ENCODE measurements at regions not wholly inside any gene's neighbourhood (a gene's known extent, or its start where the extent isn't known, plus 50 kb on each side); places are given as distances from the start of the nearest gene placed in this dataset.

DNA sequence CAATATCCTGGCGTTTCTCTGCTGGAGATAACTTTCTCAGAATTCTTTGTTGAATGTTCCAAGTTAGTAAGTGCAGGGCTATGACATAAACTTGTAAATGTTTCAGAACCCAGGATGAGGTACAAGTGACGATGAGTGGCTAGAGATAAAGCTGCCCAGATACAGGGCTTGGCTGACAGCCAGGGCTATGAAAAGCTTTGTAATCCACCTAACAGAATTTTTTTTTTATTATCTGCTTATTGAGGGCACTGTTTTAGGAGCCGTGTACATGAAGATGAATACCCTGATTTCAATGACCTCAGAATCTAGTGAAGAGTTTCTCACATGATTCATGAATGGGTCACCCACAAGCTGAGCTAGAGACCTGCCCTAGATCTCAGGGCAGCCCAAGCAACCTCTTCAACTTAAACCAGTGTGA is 431.4 kb downstream of the DIPK2A start:
- ATAC-seq = no peak
- Mint-ChIP-seq H3K9me3 (ENCODE audit: low read depth) (peaks cover 11% of the 10 kb centered on the region), H3K27ac (no peak overlapping the region), H3K36me3 (ENCODE audit: low read depth) (no peaks in the 10 kb centered on the region), H3K4me1 (no peaks in the 10 kb centered on the region), H3K4me3 (no peak overlapping the region), H3K27me3 (no peaks in the 10 kb centered on the region)
- ChIA-PET POLR2A (no interaction called here), CTCF (no interaction called here)
- intact Hi-C loops (cut with DNase I, micrococcal nuclease) = no loop called here
- DNase-seq = no peak

DNA sequence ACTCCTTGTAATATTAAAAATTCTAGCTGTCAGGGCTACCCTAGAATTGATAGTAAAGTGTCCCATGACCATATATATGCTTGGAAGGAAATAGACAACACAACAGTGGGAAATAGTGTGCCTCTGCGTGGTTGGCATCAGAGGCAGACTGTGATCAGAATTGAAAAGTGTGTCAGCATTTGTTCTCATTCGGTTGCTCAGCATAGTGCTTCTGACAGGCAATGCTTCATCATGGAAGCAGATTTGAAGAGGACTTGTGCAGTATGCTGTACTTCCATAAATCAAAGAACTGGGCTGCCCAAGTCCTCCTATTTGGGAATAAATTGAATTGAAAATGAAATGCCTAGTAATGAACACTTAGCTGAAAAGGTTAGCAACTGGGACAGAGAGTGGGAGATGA is 435.7 kb downstream of the DIPK2A start:
- Mint-ChIP-seq H3K9me3 (ENCODE audit: low read depth) (peaks cover 3% of the 10 kb centered on the region), H3K27me3 (peaks cover 6% of the 10 kb centered on the region), H3K4me3 (no peak overlapping the region), H3K27ac (no peak overlapping the region), H3K4me1 (no peaks in the 10 kb centered on the region), H3K36me3 (ENCODE audit: low read depth) (no peaks in the 10 kb centered on the region)
- no peak for DNase-seq
- no peak for ATAC-seq
- ChIA-PET POLR2A (no interaction called here), CTCF (no interaction called here)
- intact Hi-C loops (cut with DNase I, micrococcal nuclease) = no loop called here

DNA sequence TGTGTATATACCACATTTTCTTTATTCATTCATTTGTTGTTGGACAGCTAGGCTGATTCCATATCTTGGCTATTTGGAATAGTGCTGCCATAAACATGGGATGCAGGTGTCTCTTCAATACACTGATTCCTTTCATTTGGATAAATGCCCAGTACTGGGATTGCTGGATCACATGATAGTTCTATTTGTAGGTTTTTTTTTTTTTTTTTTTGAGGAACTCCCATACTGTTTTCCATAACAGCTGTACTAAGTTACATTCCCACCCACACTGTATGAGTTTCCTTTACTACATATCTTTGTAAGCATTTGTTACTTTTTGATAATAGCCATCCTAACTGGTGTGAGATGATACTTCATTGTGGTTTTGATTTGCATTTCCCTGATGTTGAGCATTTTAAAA is 437.7 kb downstream of the DIPK2A start:
- H3K27me3 Mint-ChIP-seq = peaks cover 6% of the 10 kb centered on the region
- POLR2A ChIA-PET = no interaction called here
- H3K4me1 Mint-ChIP-seq = no peaks in the 10 kb centered on the region
- CTCF ChIA-PET = no interaction called here
- ATAC-seq = no peak
- H3K9me3 Mint-ChIP-seq (ENCODE audit: low read depth) = peaks cover 3% of the 10 kb centered on the region
- no peaks in the 10 kb centered on the region for H3K36me3 Mint-ChIP-seq (ENCODE audit: low read depth)
- no peak overlapping the region for H3K27ac Mint-ChIP-seq
- no peak overlapping the region for H3K4me3 Mint-ChIP-seq
- intact Hi-C loops (cut with DNase I, micrococcal nuclease) = no loop called here
- no peak for DNase-seq

DNA sequence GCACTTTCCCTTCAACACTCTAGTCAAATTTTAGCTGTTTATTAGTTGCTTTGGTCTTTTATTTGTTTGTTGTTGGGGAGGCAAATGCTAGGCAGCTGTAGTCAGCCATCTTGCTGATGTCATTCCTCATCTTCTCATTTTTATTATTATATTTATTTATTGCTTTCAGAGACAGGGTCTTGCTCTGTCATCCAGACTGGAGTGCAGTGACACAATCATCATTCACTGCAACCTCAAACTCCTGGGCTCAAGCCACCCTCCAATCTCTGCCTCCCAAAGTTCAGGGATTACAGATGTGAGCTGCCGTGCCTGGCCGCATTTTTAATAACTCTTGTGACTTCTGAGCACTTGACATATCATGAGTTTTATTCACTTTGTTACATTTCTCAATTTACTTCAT is 441.4 kb downstream of the DIPK2A start:
- Mint-ChIP-seq H3K4me3 (no peak overlapping the region), H3K27me3 (peaks cover 6% of the 10 kb centered on the region), H3K27ac (no peak overlapping the region), H3K4me1 (no peaks in the 10 kb centered on the region), H3K9me3 (ENCODE audit: low read depth) (peaks cover 6% of the 10 kb centered on the region), H3K36me3 (ENCODE audit: low read depth) (no peaks in the 10 kb centered on the region)
- ChIA-PET POLR2A (no interaction called here), CTCF (no interaction called here)
- ATAC-seq (no peak), DNase-seq (no peak)
- intact Hi-C loops (cut with DNase I, micrococcal nuclease) = no loop called here

DNA sequence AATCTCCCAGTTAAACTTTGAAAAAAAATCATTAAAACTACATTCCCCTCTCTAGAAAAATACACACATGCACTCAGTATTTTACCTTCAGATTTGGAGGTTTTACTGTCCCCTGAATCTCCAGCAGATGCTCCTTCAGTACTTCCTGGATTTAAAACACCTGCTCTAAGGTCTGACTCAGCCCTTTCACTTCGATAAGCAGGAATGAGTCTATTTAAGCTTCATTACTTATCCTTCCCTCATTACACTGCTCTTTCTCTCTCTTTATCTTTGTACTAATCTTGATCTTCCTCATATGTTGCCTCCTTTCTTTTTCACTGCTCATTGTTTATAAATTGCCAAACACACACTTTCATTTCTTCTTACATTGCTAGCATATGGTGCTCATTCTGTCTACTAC is 443.9 kb downstream of the DIPK2A start:
- H3K27me3 Mint-ChIP-seq = peaks cover 2% of the 10 kb centered on the region
- H3K4me3 Mint-ChIP-seq = no peak overlapping the region
- ChIA-PET POLR2A (no interaction called here), CTCF (no interaction called here)
- H3K4me1 Mint-ChIP-seq = no peaks in the 10 kb centered on the region
- DNase-seq (no peak), ATAC-seq (no peak)
- peaks cover 3% of the 10 kb centered on the region for H3K9me3 Mint-ChIP-seq (ENCODE audit: low read depth)
- H3K36me3 Mint-ChIP-seq (ENCODE audit: low read depth) = no peaks in the 10 kb centered on the region
- no peak overlapping the region for H3K27ac Mint-ChIP-seq
- intact Hi-C loops (cut with DNase I, micrococcal nuclease) = no loop called here

DNA sequence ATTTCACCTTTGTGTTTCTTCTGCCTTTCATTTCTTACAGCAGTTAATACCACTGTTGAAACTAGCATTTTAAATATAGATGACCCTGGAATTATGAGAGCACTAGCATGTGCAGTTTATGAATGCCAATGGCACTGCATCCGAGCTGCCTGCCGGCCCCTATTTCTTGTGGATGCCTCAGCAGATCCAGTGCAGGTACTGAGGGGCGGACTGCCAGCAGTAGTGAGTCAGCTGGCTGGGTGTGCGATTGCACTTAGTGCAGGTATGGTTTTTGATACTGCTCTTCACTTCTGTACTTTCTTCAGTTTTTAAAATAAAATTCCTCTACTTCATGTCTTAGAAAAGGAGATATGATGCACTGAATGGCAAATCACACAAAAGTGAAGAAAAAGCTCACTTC is 453.0 kb downstream of the DIPK2A start:
- no peak overlapping the region for H3K27ac Mint-ChIP-seq
- no peak overlapping the region for H3K4me3 Mint-ChIP-seq
- CTCF ChIA-PET = no interaction called here
- ATAC-seq = no peak
- POLR2A ChIA-PET = no interaction called here
- H3K9me3 Mint-ChIP-seq (ENCODE audit: low read depth) = no peaks in the 10 kb centered on the region
- no peaks in the 10 kb centered on the region for H3K4me1 Mint-ChIP-seq
- no peak for DNase-seq
- no peaks in the 10 kb centered on the region for H3K27me3 Mint-ChIP-seq
- intact Hi-C loops (cut with DNase I, micrococcal nuclease) = no loop called here
- no peaks in the 10 kb centered on the region for H3K36me3 Mint-ChIP-seq (ENCODE audit: low read depth)

DNA sequence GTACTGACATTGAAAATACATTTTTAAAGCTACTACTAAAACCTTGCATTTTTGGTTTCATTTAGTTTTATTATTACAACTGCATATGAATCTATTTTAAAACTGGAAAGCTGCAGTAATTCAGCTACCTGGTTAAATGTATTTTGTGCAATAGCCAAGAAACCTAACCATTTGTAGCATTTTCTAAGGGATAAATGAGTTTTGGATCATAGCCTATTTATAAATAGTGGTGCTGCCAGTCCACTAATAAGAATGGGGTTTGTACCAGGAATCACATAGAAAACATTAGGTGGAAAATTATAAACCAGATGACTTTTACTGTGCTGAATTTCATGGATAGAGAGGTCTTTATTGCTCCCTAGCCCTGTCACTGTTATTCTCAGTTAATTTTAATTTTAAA is 454.7 kb downstream of the DIPK2A start:
- Mint-ChIP-seq H3K4me1 (no peaks in the 10 kb centered on the region), H3K27ac (no peak overlapping the region), H3K4me3 (no peak overlapping the region), H3K36me3 (ENCODE audit: low read depth) (no peaks in the 10 kb centered on the region), H3K9me3 (ENCODE audit: low read depth) (no peaks in the 10 kb centered on the region), H3K27me3 (no peaks in the 10 kb centered on the region)
- ATAC-seq = no peak
- intact Hi-C loops (cut with DNase I, micrococcal nuclease) = no loop called here
- DNase-seq = no peak
- POLR2A ChIA-PET = no interaction called here
- CTCF ChIA-PET = no interaction called here

DNA sequence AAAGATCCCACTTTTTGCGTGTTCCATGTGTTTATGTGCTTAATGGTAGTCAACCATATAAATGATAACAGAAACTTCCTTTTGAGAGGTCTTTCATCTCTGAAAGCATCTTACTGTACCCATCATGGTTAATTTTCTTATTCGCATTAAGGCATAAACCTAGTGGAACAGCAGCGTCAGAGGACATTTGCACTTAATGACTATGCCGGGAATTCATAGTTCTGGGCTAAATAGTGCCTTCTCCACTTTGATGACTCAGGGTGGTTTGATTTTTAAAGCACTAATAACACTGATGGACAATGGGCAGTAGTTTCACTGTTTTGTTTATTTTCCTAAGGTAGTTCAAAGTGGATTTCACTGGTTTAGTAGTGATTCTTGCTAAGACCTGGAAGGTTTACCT is 455.3 kb downstream of the DIPK2A start:
- intact Hi-C loops (cut with DNase I, micrococcal nuclease) = no loop called here
- no peak for ATAC-seq
- no peaks in the 10 kb centered on the region for H3K9me3 Mint-ChIP-seq (ENCODE audit: low read depth)

DNA sequence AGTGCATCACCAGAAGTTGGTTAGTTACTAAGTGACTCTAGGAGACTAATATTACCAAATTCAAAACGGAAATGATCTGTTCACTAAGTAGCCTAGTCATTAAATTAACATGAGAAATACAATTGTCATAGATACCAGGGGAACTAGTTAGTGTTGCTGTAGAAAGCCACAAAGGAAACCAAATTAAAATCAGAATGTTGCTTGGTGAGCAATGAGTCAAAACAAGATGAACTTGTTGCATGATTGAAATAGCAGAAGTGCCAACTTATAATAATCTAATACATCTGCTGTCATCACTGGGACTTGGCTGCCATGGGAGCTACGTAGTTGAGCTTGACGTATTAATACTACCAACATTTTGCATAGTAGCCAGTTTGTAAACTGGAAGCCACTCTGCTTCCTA is 458.1 kb downstream of the DIPK2A start:
- intact Hi-C loops (cut with DNase I, micrococcal nuclease) = no loop called here
- Mint-ChIP-seq H3K27me3 (peaks cover 4% of the 10 kb centered on the region), H3K4me1 (no peaks in the 10 kb centered on the region), H3K36me3 (ENCODE audit: low read depth) (no peaks in the 10 kb centered on the region), H3K9me3 (ENCODE audit: low read depth) (no peaks in the 10 kb centered on the region), H3K4me3 (no peak overlapping the region), H3K27ac (no peak overlapping the region)
- DNase-seq (no peak), ATAC-seq (no peak)
- ChIA-PET POLR2A (no interaction called here), CTCF (interaction anchor here (0.5 kb wide), 1 partner anchor 1745 kb away, joined by 3 read pairs; no protein-coding TSS in a partner anchor)

More for the DNA sequence above, 455.3 kb downstream of the DIPK2A start:
- POLR2A ChIA-PET = no interaction called here
- H3K27ac Mint-ChIP-seq = no peak overlapping the region
- no peak for DNase-seq
- H3K4me3 Mint-ChIP-seq = no peak overlapping the region
- no peaks in the 10 kb centered on the region for H3K36me3 Mint-ChIP-seq (ENCODE audit: low read depth)
- H3K27me3 Mint-ChIP-seq = peaks cover 2% of the 10 kb centered on the region
- CTCF ChIA-PET = no interaction called here
- H3K4me1 Mint-ChIP-seq = no peaks in the 10 kb centered on the region

DNA sequence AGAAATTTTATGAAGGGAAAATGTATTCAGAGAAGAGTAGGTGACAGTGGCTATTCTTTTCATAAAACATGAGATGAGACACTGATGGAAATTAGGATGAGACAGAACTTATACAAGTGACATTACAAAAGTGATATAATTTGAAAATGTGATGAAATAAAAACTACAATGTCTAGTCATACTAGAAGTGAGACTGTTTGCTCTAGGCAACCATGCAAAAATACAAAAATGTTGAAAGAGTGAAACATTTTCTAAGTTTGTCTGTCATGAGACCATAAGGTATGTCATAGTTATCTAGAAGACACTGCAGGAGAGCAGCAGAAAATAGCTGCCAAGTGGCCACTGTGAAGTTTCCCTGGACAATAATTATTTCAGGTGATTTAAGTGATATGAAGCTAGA is 459.5 kb downstream of the DIPK2A start:
- no peaks in the 10 kb centered on the region for H3K9me3 Mint-ChIP-seq (ENCODE audit: low read depth)
- no peaks in the 10 kb centered on the region for H3K4me1 Mint-ChIP-seq
- H3K4me3 Mint-ChIP-seq = no peak overlapping the region
- H3K36me3 Mint-ChIP-seq (ENCODE audit: low read depth) = no peaks in the 10 kb centered on the region
- ATAC-seq (no peak), DNase-seq (no peak)
- CTCF ChIA-PET = interaction anchor here (0.7 kb wide), 1 partner anchor 1653 kb away, joined by 3 read pairs; no protein-coding TSS in a partner anchor
- no peak overlapping the region for H3K27ac Mint-ChIP-seq
- POLR2A ChIA-PET = no interaction called here
- intact Hi-C loops (cut with DNase I, micrococcal nuclease) = no loop called here
- peaks cover 4% of the 10 kb centered on the region for H3K27me3 Mint-ChIP-seq

DNA sequence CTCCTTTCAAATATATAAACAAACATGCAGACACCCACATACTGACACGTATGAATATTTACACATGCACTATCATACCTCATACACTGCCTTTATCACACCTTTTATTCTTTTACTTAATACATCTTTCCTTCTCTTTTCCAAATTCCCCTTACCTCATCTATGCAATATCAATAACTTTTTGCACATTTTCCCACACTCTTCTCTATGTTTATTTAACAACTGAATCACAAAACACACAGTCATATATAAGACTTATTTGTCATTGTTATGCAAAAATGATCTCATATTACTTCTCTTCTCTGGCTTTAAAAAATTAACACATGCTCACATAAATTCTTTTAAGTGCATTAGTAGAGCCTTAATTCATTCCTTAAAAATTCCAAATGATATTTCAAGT is 461.4 kb downstream of the DIPK2A start:
- no peaks in the 10 kb centered on the region for H3K4me1 Mint-ChIP-seq
- POLR2A ChIA-PET = no interaction called here
- no peak for DNase-seq
- ATAC-seq = no peak
- H3K27me3 Mint-ChIP-seq = peaks cover 4% of the 10 kb centered on the region
- H3K4me3 Mint-ChIP-seq = no peak overlapping the region
- CTCF ChIA-PET = no interaction called here
- intact Hi-C loops (cut with DNase I, micrococcal nuclease) = no loop called here
- no peak overlapping the region for H3K27ac Mint-ChIP-seq
- no peaks in the 10 kb centered on the region for H3K9me3 Mint-ChIP-seq (ENCODE audit: low read depth)
- no peaks in the 10 kb centered on the region for H3K36me3 Mint-ChIP-seq (ENCODE audit: low read depth)

DNA sequence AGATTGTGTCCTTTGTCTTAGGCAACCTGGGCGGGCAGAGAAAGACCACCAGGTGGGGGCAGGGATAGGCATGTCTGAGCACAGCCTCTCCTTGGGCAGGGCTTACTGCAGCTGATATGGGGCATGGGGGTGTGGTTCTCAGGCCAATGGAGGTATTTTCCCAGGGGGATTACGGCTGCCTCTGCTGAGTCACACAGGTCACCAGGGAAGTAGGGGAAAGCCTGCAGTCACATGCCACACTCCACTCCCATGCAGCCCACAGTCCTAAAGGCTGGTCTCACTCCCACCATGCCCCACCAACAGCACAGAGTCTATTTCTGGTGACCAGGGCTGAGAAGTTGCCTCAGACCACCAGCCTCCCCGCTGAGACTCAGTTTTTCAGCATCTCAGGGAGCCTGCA is 466.4 kb downstream of the DIPK2A start:
- CTCF ChIA-PET = no interaction called here
- no peak overlapping the region for H3K27ac Mint-ChIP-seq
- no peaks in the 10 kb centered on the region for H3K4me1 Mint-ChIP-seq
- no peak for DNase-seq
- POLR2A ChIA-PET = no interaction called here
- no peaks in the 10 kb centered on the region for H3K36me3 Mint-ChIP-seq (ENCODE audit: low read depth)
- intact Hi-C loops (cut with DNase I, micrococcal nuclease) = no loop called here
- H3K9me3 Mint-ChIP-seq (ENCODE audit: low read depth) = no peaks in the 10 kb centered on the region
- ATAC-seq = no peak
- H3K4me3 Mint-ChIP-seq = no peak overlapping the region
- peaks cover 2% of the 10 kb centered on the region for H3K27me3 Mint-ChIP-seq

DNA sequence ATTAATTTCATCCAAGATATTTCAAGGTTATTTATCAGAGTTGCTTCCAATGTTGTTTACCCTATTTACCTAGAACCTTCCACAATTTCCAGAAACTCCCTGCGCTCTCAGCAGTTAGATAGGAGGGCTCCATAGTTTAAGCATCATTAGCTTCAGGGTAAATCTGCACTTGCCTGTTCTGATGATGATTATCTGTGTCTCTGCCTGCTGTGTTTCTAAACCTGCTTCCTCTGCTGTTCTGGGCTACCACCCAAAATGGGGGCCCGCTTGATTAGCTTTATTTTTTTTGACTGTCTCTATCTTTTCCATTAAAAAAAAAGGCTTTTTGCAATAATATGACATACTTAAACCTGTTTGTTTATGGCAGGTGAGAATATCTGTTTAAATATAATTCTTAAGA is 472.4 kb downstream of the DIPK2A start:
- CTCF ChIA-PET = no interaction called here
- Mint-ChIP-seq H3K27ac (no peak overlapping the region), H3K27me3 (no peaks in the 10 kb centered on the region), H3K36me3 (ENCODE audit: low read depth) (no peaks in the 10 kb centered on the region), H3K4me1 (no peaks in the 10 kb centered on the region), H3K4me3 (no peak overlapping the region), H3K9me3 (ENCODE audit: low read depth) (no peaks in the 10 kb centered on the region)
- no peak for DNase-seq
- ATAC-seq = no peak
- POLR2A ChIA-PET = no interaction called here
- intact Hi-C loops (cut with DNase I, micrococcal nuclease) = no loop called here

All from activated CD4-positive, alpha-beta T cell treated with anti-CD3 and anti-CD28 coated beads for 36 hours (primary cell).